Neuronal stem cell (in vitro differentiated cells): ENCODE measurements at regions not wholly inside any gene's neighbourhood (a gene's known extent, or its start where the extent isn't known, plus 50 kb on each side); places are given as distances from the start of the nearest gene placed in this dataset.

Experiments
- DNase-seq: peaks from one replicate; pipeline ENCODE4 v3.0.0-alpha.2; 2013; ENCODE audit warnings: low spot score
- H2AFZ ChIP-seq: one replicate; pipeline ENCODE4 v1.6.1; 2013; ENCODE audit warnings: mild to moderate bottlenecking, low read length, inconsistent platforms
- H2AK5ac ChIP-seq: 2 replicates; pipeline ENCODE4 v1.6.1; 2013; ENCODE audit warnings: low read depth, mild to moderate bottlenecking, inconsistent platforms, low read length, moderate library complexity, mixed read lengths
- H2BK120ac ChIP-seq: 2 replicates; pipeline ENCODE4 v1.6.1; 2013; ENCODE audit warnings: low read depth, mild to moderate bottlenecking, inconsistent platforms, low read length, moderate library complexity, mixed read lengths
- H2BK12ac ChIP-seq: one replicate; pipeline ENCODE4 v1.6.1; 2013; ENCODE audit warnings: low read length, inconsistent platforms
- H2BK15ac ChIP-seq: 2 replicates; pipeline ENCODE4 v1.6.1; 2013; ENCODE audit warnings: mild to moderate bottlenecking, low read length, inconsistent platforms, mixed read lengths
- H2BK5ac ChIP-seq: one replicate; pipeline ENCODE4 v1.6.1; 2013; ENCODE audit warnings: inconsistent platforms, mild to moderate bottlenecking, low read length, moderate library complexity
- H3K14ac ChIP-seq: one replicate; pipeline ENCODE4 v1.6.1; 2013; ENCODE audit warnings: low read length, inconsistent platforms
- H3K18ac ChIP-seq: 2 replicates; pipeline ENCODE4 v1.6.1; 2013; ENCODE audit warnings: low read length, inconsistent platforms
- H3K23ac ChIP-seq: 2 replicates; pipeline ENCODE4 v1.6.1; 2013; ENCODE audit warnings: low read depth, mild to moderate bottlenecking, mixed read lengths, low read length, inconsistent platforms; ENCODE audit not compliant: poor library complexity
- H3K27ac ChIP-seq: replicated peaks from 3 replicates; pipeline ENCODE4 v1.5.1; 2013; ENCODE audit warnings: low read length, inconsistent platforms
- H3K27me3 ChIP-seq, 3 experiments: 2 replicates each; pipeline ENCODE4 v1.6.1; 2013; ENCODE audit warnings: low read length in 3 of 3, mild to moderate bottlenecking in 2 of 3, inconsistent platforms in 1 of 3, low read depth in 1 of 3, mixed read lengths in 1 of 3, moderate library complexity in 1 of 3; ENCODE audit not compliant: control insufficient read depth in 3 of 3, insufficient read depth in 3 of 3
- H3K36me3 ChIP-seq, 2 donors: replicated peaks in 1 of 2; 2 replicates each; pipeline ENCODE4 v1.6.1; 2013; ENCODE audit warnings: low read length in 2 of 2; ENCODE audit not compliant: control insufficient read depth in 2 of 2, insufficient read depth in 2 of 2
- H3K4ac ChIP-seq: 2 replicates; pipeline ENCODE4 v1.6.1; 2013; ENCODE audit warnings: inconsistent platforms, mild to moderate bottlenecking, low read length, moderate library complexity
- H3K4me1 ChIP-seq, 2 donors: 1 replicate in 1 of 2; 2 replicates in 1 of 2; pipeline ENCODE4 v1.6.1; 2013; ENCODE audit warnings: low read length in 2 of 2, low read depth in 1 of 2; ENCODE audit not compliant: control insufficient read depth in 2 of 2, insufficient read depth in 1 of 2
- H3K4me2 ChIP-seq: one replicate; pipeline ENCODE4 v1.6.1; 2013; ENCODE audit warnings: mild to moderate bottlenecking, low read length, inconsistent platforms; ENCODE audit not compliant: insufficient read depth, poor library complexity, severe bottlenecking
- H3K4me3 ChIP-seq, 2 donors: 2 replicates each; pipeline ENCODE4 v1.5.1; 2013; ENCODE audit warnings: low read length in 2 of 2, mild to moderate bottlenecking in 2 of 2, inconsistent platforms in 1 of 2, moderate library complexity in 1 of 2
- H3K79me1 ChIP-seq: one replicate; pipeline ENCODE4 v1.6.1; 2013; ENCODE audit warnings: low read depth, mild to moderate bottlenecking, inconsistent platforms, low read length, moderate library complexity
- H3K9ac ChIP-seq: one replicate; pipeline ENCODE4 v1.6.1; 2013; ENCODE audit warnings: mild to moderate bottlenecking, low read depth, low read length, inconsistent platforms; ENCODE audit not compliant: poor library complexity
- H3K9me3 ChIP-seq, 2 donors: replicated peaks in 1 of 2; 2 replicates each; pipeline versions ENCODE3 to v1.6.1; 2013; ENCODE audit warnings: low read length in 2 of 2, mild to moderate bottlenecking in 2 of 2, inconsistent platforms in 1 of 2, low read depth in 1 of 2, mixed read lengths in 1 of 2, moderate library complexity in 1 of 2; ENCODE audit not compliant: control insufficient read depth in 2 of 2, insufficient read depth in 1 of 2
- H4K8ac ChIP-seq: one replicate; pipeline ENCODE4 v1.6.1; 2013; ENCODE audit warnings: low read depth, mild to moderate bottlenecking, inconsistent platforms, low read length, moderate library complexity
- H4K91ac ChIP-seq: one replicate; pipeline ENCODE4 v1.6.1; 2013; ENCODE audit warnings: low read length, low read depth, mild to moderate bottlenecking, inconsistent platforms; ENCODE audit not compliant: poor library complexity
- WGBS, 2 donors: extraction: QIAGEN DNeasy Blood & Tissue Kit; methylation state at CpG; one replicate each; pipeline ENCODE4 v1.1.7; 2013; ENCODE audit warnings: missing lambda C conversion rate in 2 of 2, mixed read lengths in 1 of 2; ENCODE audit not compliant: insufficient read length in 2 of 2, insufficient replicate concordance in 1 of 2; ENCODE audit errors: extremely low coverage in 2 of 2; 5-methylcytosine and 5-hydroxymethylcytosine counted together

GRCh38 chr7:131103997-131104396 is 223.7 kb upstream of the MKLN1 start:
- H2BK120ac ChIP-seq: no peak overlapping the region
- no peaks in the 10 kb centered on the region for H3K9me3 ChIP-seq
- H4K91ac ChIP-seq: no peak overlapping the region
- no peak overlapping the region for H3K4me3 ChIP-seq
- no peak overlapping the region for H4K8ac ChIP-seq
- H2AFZ ChIP-seq: no peak overlapping the region
- H2BK5ac ChIP-seq: no peak overlapping the region
- H2BK12ac ChIP-seq: no peak overlapping the region
- H3K36me3 ChIP-seq: no peaks in the 10 kb centered on the region
- no peak overlapping the region for H3K18ac ChIP-seq
- peaks cover 0 to 24% (median 9%) of the 10 kb centered on the region in 3 experiments for H3K27me3 ChIP-seq
- H3K23ac ChIP-seq: no peak overlapping the region
- no peak overlapping the region for H3K4ac ChIP-seq
- no peak overlapping the region for H3K27ac ChIP-seq
- peaks cover 1 to 18% of the 10 kb centered on the region in 2 donors for H3K4me1 ChIP-seq
- H3K4me2 ChIP-seq: no peak overlapping the region
- no peak overlapping the region for H2BK15ac ChIP-seq
- WGBS, 2 donors: no CpG with 5 or more reads among the region's 4 CpGs
- no peak for DNase-seq
- H2AK5ac ChIP-seq: no peak overlapping the region
- H3K79me1 ChIP-seq: no peaks in the 10 kb centered on the region
- no peak overlapping the region for H3K9ac ChIP-seq
- no peak overlapping the region for H3K14ac ChIP-seq

- Histone ChIP-seq H2BK12ac (no peak overlapping the region), H3K9ac (no peak overlapping the region), H3K23ac (no peak overlapping the region), H2AFZ (peak overlapping the region; percentile 90), H3K27me3 (peaks cover 0 to 28% (median 11%) of the 10 kb centered on the region in 3 experiments), H3K9me3 (no peaks in the 10 kb centered on the region), H3K4ac (no peak overlapping the region), H2BK5ac (no peak overlapping the region), H3K18ac (no peak overlapping the region), H3K79me1 (no peaks in the 10 kb centered on the region), H4K91ac (no peak overlapping the region), H3K36me3 (no peaks in the 10 kb centered on the region), H2BK15ac (no peak overlapping the region), H3K14ac (no peak overlapping the region), H2BK120ac (no peak overlapping the region), H3K4me1 (peaks cover 4 to 24% of the 10 kb centered on the region in 2 donors), H4K8ac (no peak overlapping the region), H3K4me2 (no peak overlapping the region), H3K27ac (no peak overlapping the region), H3K4me3 (peak overlapping the region in 1 of 2 donors; percentile 64), H2AK5ac (no peak overlapping the region)
- WGBS, 2 donors: no CpG with 5 or more reads among the region's 12 CpGs
- no peak for DNase-seq
Measured at GRCh38 chr7:131104596-131105293, 222.9 kb upstream of the MKLN1 start.

DNA sequence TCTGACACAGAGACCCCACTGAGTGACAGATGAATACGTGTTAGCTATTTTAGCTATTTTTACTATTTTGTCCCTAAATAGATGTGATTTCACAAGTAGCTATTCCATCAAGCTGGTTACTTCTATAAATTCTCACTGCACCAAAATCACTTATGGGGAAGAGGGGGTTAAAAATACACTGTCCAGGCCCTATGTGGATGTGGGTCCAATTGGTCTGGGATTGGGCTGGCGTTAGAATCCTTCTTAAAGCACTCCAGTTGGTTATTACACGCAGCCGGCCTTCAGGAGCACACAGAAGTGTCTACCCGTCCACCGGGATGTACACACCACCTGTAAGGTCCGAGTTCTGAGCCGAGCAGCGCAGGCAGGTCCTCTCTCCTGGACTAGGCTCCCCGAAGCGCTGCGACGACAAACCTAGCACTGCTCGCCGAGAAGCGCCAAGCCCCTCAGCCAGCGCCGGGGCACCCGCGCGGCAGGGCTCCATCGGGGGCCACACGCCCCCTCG is 222.3 kb upstream of the MKLN1 start:
- peaks cover 0 to 30% (median 13%) of the 10 kb centered on the region in 3 experiments for H3K27me3 ChIP-seq
- no peak overlapping the region for H2BK12ac ChIP-seq
- peaks cover 6 to 26% of the 10 kb centered on the region in 2 donors for H3K4me1 ChIP-seq
- H3K9me3 ChIP-seq: no peaks in the 10 kb centered on the region
- H3K9ac ChIP-seq: peak overlapping the region; percentile 17
- no peaks in the 10 kb centered on the region for H3K36me3 ChIP-seq
- WGBS, 2 donors: no CpG with 5 or more reads among the region's 24 CpGs
- DNase-seq: peak; percentile 8
- no peak overlapping the region for H2BK5ac ChIP-seq
- H3K4me2 ChIP-seq: peak overlapping the region; percentile 74
- no peak overlapping the region for H4K8ac ChIP-seq
- no peak overlapping the region for H4K91ac ChIP-seq
- H2BK15ac ChIP-seq: no peak overlapping the region
- no peaks in the 10 kb centered on the region for H3K79me1 ChIP-seq
- peak overlapping the region; percentile 64 to 85 for H3K4me3 ChIP-seq
- H3K27ac ChIP-seq: no peak overlapping the region
- no peak overlapping the region for H3K4ac ChIP-seq
- no peak overlapping the region for H3K23ac ChIP-seq
- no peak overlapping the region for H2AK5ac ChIP-seq
- no peak overlapping the region for H2BK120ac ChIP-seq
- H3K18ac ChIP-seq: peak overlapping the region; percentile 8
- peak overlapping the region; percentile 90 for H2AFZ ChIP-seq
- no peak overlapping the region for H3K14ac ChIP-seq

GRCh38 chr7:131105799-131106680 is 221.6 kb upstream of the MKLN1 start:
- no peak overlapping the region for H2BK120ac ChIP-seq
- H3K4ac ChIP-seq: no peak overlapping the region
- H4K8ac ChIP-seq: no peak overlapping the region
- H3K9me3 ChIP-seq: no peaks in the 10 kb centered on the region
- no peak overlapping the region for H2BK5ac ChIP-seq
- H3K4me1 ChIP-seq: peaks cover 11 to 33% of the 10 kb centered on the region in 2 donors
- H2BK12ac ChIP-seq: no peak overlapping the region
- H3K9ac ChIP-seq: peak overlapping the region; percentile 63
- peak overlapping the region; percentile 94 for H2AFZ ChIP-seq
- H3K14ac ChIP-seq: peak overlapping the region; percentile 25
- no peaks in the 10 kb centered on the region for H3K36me3 ChIP-seq
- H3K4me2 ChIP-seq: peak overlapping the region; percentile 92
- no CpG with 5 or more reads among the region's 110 CpGs for WGBS, 2 donors
- peak overlapping the region; percentile 64 to 85 for H3K4me3 ChIP-seq
- H2BK15ac ChIP-seq: no peak overlapping the region
- DNase-seq: peak; percentile 42
- H3K18ac ChIP-seq: peak overlapping the region; percentile 88
- no peak overlapping the region for H2AK5ac ChIP-seq
- no peaks in the 10 kb centered on the region for H3K79me1 ChIP-seq
- H3K27me3 ChIP-seq: peaks cover 0 to 32% (median 20%) of the 10 kb centered on the region in 3 experiments
- H3K23ac ChIP-seq: peak overlapping the region; percentile 16
- H3K27ac ChIP-seq: no peak overlapping the region
- no peak overlapping the region for H4K91ac ChIP-seq
